AG08395 (cell line): ENCODE measurements at regions not wholly inside any gene's neighbourhood (a gene's known extent, or its start where the extent isn't known, plus 50 kb on each side); places are given as distances from the start of the nearest gene placed in this dataset.
A peak's percentile ranks its signal among the peaks of the same experiment; 100 is the strongest.
"Not testable (repeated sequence)": the region's sequence is repeated elsewhere in the genome, so short reads cannot be mapped to it uniquely, and the experiment has no call there.

Experiments
- DNase-seq: peaks from one replicate; pipeline ENCODE4 v3.0.0; 2012; ENCODE audit warnings: mixed read lengths, low spot score

DNA sequence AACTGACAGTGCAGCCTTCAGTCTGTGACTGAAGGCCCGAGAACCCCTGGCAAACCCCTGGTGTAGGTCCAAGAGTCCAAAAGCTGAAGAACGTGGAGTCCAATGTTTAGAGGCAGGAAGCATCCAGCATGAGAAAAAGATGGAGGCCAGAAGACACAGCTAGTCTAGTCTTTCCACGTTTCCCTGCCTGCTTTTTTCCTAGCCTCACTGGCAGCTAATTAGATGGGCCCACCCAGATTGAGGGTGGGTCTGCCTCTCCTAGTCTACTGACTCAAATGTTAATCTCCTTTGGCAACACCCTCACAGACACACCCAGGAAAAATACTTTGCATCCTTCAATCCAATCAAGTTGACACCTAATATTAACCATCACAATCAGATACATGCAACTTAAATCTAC, 87.8 kb downstream of the TENT5D start:
- DNase-seq = not testable (repeated sequence)

DNA sequence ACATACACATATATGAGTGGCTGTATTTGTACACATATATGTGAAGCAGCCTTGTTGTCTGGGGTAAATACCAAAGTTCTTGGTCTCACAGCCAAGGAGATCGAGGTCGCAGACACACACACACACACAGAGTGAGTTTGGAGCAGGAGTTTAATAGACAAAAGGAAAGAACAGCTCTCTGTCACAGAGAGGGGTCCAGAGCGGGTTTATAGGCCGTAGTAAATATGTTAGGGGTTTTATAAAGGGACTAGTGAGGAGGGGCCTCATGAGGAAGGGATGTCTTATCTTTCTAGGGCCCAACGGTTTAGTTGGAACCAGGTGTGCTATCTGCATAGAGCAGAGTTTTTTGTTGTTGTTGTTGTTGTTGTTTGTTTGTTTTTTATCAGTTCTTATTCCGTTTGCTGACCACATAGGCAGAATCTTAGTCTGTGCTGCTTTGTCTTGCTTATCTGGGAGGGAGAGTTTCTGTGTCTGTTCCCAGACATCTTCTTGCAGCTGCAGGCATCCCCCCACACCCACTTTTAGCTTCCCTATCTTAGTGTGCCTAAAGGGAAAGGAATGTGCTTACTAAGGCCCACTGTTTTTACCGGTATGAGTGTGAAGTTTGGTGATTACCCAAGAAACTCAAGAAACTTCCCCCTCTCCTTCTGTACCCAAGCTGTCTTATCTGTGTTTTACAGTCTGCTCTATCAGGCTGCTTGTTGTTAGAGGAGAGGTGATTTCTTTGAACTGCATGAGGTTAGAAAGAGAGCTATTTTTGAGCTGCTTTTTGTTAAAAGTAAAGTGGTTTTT, 91.9 kb downstream of the TENT5D start:
- no peak for DNase-seq

DNA sequence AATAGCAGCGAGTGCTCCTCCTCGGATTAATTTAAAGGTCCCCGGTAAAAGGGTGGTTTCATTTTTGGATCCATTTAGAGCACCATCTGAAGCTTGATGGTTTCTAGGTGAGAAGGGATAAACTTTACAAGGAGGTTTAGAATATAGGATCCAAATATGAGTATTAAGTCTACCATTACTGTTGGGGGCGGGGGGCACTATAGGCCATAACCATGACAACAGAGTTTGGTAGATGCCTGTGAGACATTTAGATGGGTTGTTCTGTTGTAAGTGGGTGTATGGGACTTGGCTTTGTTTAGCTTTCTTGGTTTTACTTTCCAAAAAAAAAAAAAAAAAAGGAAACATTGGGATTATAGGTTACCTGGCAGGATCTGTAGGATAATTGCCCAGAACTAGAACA, 92.7 kb downstream of the TENT5D start:
- DNase-seq = no peak

DNA sequence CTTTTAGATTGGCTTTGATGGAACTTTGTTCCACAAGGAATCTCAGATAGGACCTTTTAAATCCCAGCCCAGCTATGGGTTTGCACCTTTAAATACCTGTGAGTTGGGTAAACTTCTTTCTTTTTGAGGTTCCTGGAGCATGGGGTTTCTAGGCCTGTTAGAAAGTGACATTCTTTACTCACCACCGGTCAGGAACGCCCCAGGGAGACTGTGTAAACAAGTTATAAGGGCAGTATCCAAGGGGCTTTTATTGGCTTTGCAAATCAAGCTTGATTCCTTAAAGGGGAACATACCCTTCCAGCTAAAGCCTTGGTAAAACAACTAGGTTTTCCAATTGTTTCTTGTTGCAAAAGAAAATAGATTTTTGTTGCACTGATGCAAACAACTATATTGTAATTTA, 93.4 kb downstream of the TENT5D start:
- no peak for DNase-seq

DNA sequence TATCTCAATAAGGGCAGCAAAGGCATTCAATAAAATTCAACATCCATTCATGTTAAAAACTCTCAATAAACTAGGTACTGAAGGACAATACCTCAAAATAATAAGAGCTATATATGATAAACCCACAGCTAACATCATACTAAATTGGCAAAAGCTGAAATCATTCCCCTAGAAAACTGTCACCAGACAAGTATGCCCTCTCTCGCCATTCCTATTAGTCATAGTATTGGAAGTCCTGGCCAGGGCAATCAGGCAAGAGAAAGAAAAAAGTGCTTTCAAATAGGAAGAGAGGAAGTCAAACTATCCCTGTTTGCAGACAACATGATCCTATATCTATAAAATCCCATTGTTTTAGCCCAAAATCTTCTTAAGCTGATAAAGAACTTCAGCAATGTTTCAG, 116.8 kb downstream of the TENT5D start:
- DNase-seq = no peak

DNA sequence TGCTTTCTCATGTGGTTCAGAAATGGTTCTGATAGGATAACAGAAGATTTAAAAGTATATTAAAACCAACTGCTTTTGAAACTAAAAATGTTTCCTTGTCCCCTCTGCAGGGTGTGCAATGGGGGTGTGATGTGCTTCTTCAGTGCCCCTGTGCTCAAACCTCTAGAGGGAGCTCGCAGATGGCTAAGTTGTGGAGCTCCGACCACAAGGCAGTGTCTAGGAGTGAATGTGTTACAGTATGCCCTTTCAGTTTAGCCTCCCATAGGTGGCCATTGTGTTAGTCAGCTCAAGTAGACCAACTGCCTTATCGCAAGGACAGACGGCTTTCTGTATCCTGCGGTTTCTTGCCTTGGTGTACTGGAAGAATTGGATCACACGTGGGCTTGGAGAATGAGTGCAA, 130.5 kb downstream of the TENT5D start:
- no peak for DNase-seq

DNA sequence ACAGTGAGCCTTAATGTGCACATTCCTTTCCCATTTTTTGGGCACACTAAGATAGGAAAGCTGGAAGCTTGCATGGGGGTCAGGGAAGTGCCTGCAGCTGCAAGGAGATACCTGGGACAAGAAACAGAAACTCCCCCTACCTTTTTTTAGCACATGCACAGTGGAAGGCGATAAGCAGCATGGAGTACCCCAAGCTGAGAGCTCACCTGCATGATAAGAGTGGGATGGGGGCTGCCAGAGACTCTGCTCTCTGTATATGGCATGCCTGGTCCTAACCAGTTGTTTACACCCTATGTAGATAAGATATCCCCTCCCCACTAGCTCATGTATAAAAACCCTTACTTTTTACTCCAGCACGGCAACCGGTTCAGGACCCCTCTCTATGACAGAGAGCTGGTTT, 135.9 kb downstream of the TENT5D start:
- no peak for DNase-seq

DNA sequence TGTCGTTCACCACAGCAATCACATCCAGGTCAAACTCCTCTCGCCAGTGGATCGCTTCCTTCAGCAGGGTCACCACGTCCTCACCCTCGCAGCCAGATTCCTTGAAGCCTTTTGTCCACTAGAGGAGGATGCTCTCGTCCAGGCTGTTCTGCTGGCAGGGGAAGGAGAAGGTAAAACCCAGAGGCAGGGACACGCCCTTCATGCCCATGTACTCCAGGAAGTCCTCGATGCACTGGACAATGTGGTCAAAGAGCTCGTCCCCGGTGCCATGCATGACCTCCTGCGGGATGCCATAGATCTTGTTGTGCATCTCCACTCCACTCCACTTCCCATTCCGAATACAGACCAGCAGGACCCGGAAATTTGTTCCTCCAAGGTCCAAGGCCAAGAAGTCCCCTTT, 152.4 kb downstream of the TENT5D start:
- no peak for DNase-seq

DNA sequence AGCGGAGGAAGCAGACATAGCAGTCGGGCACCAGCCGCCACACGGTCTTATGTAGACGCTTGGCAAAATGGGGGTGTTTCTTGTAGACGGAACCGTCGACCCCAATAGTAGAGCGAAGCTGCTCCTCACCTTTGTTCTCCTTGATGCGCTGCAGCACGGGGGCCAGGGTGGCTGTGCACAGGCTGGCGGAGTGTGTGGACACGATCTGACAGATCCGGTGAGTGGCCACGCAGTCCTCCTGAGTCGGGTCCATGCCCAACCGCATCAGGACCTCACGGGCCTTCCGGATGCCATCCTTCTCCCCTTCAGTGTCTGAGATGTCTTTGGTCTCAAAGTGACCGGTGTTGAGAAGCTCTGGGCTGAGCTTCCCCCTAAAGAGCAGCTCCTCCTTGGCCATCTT, 153.0 kb downstream of the TENT5D start:
- no peak for DNase-seq

DNA sequence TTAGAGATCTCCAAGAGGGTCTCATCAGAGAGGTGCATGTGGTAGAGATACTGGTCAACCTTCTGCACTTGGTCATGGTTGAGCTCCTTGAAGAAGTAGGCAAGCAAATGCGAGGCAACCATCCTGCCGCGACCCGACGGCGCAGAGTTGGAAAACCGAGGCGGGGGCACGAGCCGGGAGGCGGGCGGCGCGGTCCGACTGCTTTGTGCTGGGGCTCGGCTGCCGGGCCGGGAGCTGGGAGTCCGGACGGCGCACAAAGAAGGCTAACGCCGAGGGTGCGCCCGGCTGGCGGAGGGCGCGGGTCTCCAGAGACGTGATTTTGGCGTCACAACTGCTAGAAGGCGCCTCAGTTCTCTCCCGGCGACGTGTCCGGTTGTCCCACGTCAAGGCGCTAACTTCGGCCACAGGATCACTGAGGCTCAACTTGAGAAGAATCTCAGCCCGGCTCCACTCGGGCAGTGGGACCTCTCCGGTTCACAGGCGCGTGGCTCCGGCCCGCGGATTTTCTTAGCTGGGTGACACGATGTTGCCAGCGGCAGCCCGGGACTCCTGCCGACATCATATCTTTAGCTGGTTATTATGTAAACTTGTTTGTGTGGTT, 154.3 kb downstream of the TENT5D start:
- not testable (repeated sequence) for DNase-seq

DNA sequence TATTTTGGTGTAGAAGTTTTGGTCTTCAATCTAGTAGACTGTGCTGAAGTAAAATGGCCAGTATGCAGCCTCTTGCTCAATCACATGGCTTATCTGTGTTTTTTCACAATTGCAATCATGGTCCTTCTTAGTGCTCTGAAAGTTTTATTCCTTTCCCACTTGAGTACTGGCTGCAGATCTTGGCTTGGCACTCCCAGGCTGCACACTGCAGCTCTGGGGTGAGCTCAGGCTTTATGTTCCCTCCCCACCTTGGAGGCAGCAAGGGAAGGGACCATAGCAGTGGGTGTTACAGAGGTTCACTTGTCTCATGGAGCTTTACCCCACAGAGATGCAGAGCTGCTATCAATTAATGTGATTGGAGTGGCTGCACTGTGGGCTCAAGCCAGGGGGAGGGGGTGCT, 156.0 kb downstream of the TENT5D start:
- no peak for DNase-seq

DNA sequence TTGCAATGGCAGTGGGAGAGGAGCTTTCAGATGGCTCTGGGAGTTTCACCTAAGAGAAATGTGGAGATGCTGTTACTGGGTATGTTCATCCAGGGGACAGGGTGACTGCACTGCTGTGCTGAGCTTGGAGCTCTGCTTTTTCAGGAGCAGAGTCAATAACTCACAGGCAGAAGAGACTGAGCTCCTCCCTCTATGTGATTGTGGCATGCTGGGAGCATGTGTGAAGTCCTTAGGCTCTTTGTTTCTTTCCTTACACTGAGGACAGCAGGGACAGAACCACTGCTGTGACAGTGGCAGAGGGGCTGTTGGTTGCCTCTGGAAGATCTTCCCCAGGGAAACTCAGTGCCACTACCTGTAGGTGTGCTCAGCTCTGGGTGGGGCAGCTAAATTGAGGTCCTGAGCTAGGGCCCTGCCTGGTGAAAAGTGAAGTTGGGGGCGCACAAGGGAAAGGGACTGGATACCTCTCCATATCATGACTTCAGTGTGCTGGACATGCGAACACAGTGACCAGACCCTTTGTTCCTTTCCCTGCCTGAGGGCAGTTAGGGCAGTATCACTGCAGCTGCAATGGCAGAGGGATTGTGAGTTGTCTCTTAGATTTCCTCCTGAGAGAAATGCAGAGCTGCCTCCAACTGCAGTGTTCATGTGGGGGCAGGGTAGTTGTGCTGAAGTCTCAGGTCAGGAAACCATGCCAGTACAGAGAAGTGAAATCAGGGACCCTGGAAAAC, 156.7 kb downstream of the TENT5D start:
- no peak for DNase-seq

DNA sequence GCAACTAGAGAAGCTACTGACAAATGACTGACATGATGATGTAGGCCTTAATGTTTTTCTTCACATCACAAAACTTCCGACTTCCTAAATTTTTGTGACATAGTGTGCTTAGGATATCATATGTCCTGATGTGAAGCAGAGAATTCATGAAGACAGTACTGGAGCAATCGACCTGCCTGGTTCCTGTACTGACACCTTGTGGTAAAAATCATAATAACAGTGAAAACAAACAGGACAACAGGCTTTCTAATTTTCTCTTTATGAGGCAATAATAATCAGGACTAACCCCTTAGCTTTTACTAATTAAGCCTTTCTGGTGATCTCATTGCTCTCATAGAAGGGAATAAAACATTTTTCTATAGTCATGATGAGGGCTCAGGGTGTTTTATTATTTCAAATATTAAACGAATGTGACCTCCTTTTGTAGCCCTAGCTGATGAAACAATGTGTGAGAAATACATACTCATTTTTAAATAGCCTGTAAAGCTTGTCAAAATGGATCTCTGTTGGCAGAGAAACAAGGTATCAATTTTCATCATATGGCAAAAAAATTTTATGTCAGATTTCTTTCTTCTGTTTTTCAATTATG, 158.4 kb downstream of the TENT5D start:
- peak; percentile 29 for DNase-seq

DNA sequence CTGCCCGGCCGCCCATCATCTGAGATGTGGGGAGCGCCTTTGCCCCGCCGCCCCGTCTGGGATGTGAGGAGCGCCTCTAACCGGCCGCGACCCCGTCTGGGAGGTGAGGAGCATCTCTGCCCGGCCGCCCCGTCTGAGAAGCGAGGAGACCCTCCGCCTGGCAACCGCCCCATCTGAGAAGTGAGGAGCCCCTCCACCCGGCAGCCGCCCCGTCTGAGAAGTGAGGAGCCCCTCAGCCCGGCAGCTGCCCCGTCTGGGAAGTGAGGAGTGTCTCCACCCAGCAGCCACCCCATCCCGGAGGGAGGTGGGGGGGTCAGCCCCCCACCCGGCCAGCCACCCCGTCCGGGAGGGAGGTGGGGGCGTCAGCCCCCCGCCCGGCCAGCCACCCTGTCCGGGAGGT, 170.7 kb downstream of the TENT5D start:
- DNase-seq = not testable (repeated sequence)

DNA sequence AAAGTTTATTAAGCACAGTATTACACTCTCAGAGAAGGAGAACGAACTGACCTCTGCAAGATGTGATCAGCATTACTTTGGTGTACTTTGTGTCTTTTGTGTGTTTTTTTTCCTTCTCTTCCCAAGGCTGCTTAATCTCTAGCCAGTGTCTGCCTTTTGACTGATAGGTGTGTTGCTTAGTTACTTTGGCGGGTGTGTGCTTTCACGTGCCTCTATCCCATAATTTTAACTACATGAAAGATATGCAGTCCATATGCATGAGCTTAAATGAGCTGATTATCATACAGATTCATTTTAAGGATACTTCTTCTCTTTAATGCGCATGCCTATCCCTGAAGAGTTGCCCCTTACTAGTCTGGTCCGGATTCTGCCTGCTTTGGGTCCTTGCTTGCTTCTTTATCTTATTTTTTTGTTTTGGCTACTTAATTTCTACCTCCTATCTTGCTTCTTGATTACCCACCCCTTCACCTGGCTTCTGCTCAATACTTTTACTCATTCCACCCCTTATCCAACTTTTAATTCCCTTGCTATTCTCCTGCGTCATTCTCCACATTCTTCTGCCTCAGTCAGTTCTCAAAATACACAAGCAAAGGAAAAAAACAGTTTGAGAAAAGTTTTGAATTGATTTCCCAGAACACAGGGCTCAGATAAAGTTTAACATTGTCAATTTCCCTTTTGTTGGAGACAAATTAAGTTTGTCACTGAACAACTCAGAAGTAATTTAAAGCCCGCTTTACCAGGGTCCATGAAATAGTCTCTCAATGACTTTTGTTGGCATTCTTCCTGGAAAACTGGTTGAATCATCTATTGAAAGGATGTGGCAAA, 182.0 kb downstream of the TENT5D start:
- no peak for DNase-seq
